Panc1 (cell line): ENCODE measurements at regions not wholly inside any gene's neighbourhood (a gene's known extent, or its start where the extent isn't known, plus 50 kb on each side); places are given as distances from the start of the nearest gene placed in this dataset.

Experiments
- CTCF ChIP-seq: fragments of 450-650 bp; IDR thresholded peaks from 2 replicates; pipeline ENCODE4 v1.5.1; 2017; ENCODE audit warnings: mild to moderate bottlenecking
- POLR2AphosphoS5 ChIP-seq: IDR thresholded peaks from 2 replicates; pipeline ENCODE4 v1.6.1; 2012; ENCODE audit warnings: mild to moderate bottlenecking, low read depth, low read length, moderate library complexity

- no peak for TF ChIP-seq CTCF
- TF ChIP-seq POLR2AphosphoS5 = no peak
Measured at GRCh38 chr10:22784668-22785067, 70.3 kb upstream of the PIP4K2A start.
